ENCODE measurements at regions not wholly inside any gene's neighbourhood (a gene's known extent, or its start where the extent isn't known, plus 50 kb on each side); places are given as distances from the start of the nearest gene placed in this dataset.

DNA sequence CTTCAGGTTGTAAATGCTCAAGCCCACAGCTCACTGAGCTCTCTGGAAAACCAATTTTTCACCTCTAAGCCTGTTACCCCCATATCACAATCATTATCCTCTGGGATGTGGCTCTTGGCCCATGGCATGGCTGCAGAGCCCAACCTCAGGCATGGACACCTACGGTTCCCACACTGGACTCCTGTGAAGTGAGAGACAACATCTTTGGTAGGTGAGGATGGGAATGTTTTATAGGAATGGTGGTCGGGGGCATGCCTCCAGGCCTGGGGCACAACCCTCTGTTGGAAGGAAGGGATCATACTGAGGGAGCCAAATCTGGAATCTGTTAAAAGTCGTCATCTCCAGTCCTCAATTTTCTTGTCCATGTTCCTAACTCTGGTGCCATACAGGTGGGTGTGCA lies 179.1 kb downstream of the FOXD2 start:
- Mint-ChIP-seq H3K9me3 (no peaks in the 10 kb centered on the region), H3K27me3 (ENCODE audit: insufficient read depth) (peaks cover 5% of the 10 kb centered on the region), H3K36me3 (ENCODE audit: low read depth) (no peaks in the 10 kb centered on the region), H3K4me3 (no peak overlapping the region), H3K4me1 (ENCODE audit: low read depth) (no peaks in the 10 kb centered on the region), H3K27ac (no peak overlapping the region)
- TF ChIP-seq, protein P1, sequence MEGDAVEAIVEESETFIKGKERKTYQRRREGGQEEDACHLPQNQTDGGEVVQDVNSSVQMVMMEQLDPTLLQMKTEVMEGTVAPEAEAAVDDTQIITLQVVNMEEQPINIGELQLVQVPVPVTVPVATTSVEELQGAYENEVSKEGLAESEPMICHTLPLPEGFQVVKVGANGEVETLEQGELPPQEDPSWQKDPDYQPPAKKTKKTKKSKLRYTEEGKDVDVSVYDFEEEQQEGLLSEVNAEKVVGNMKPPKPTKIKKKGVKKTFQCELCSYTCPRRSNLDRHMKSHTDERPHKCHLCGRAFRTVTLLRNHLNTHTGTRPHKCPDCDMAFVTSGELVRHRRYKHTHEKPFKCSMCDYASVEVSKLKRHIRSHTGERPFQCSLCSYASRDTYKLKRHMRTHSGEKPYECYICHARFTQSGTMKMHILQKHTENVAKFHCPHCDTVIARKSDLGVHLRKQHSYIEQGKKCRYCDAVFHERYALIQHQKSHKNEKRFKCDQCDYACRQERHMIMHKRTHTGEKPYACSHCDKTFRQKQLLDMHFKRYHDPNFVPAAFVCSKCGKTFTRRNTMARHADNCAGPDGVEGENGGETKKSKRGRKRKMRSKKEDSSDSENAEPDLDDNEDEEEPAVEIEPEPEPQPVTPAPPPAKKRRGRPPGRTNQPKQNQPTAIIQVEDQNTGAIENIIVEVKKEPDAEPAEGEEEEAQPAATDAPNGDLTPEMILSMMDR (IDR thresholded peaks at IDR 0.05): no peak
- no peak for DNase-seq

DNA sequence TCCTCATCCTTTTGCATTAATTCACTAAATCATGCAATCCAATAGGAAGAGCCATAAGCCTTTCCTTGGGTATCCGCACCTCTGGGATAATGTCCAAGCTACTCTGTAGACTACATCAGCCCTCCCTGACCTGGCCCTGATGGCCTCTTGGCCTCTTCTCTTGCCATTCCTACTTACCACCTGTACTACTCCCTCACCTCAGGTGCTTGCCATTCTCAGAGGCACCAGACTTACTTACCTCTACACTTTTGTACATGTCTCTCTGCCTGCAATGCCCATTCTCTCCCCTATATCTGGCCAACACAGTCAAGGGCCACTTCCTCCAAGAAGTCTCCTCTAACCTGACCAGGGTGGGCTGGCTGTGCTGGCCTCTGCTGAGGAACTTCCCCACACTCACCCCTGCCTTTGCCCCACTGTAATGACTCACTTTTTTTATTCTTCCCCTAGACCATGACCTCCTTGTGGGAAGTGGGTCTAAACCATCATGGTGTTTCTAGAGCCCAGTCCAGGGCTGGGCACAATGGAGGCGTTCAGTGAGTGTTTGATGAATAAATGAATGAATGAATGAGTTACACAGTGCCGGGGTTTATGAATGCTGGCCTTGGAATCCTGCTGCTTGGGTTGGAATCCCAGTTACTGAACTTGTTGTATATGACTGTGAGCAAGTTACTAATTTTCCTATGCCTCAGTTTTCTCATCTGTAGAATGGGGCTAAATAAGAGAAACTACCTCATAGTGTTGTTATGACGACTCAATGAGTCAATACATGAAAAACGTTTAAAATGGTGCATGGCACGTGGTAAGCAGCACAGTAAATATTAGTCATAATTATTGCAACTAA lies 179.8 kb downstream of the FOXD2 start:
- H3K27ac Mint-ChIP-seq: no peak overlapping the region
- DNase-seq: no peak
- H3K4me1 Mint-ChIP-seq (ENCODE audit: low read depth): no peaks in the 10 kb centered on the region
- no peaks in the 10 kb centered on the region for H3K36me3 Mint-ChIP-seq (ENCODE audit: low read depth)
- H3K4me3 Mint-ChIP-seq: no peak overlapping the region
- TF ChIP-seq, protein P1 (IDR thresholded peaks at IDR 0.05): no peak
- H3K9me3 Mint-ChIP-seq: no peaks in the 10 kb centered on the region
- H3K27me3 Mint-ChIP-seq (ENCODE audit: insufficient read depth): peaks cover 5% of the 10 kb centered on the region

DNA sequence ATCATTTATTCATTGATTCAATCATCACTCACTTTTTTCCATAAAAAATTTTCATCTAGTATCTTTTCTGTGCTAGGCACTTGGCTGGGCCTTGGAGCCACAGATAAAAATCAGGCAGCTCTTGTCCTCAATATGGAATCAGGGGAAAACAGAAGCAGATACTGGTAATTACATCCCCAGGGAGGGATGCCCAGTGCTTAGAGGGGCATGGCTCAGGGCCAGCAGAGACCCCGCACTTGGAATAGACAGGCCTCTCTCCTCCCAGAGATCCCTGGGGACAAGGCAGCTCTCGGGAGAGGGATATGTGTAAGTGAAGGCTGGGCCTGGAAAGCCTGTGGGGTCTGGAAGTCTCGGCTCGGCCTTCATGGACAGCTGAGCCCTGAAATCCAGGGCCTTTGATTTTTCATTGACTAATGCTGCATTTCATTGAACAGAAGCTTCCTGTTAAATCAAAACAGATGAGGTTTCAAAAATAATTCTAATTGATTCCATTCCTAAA lies 180.4 kb downstream of the FOXD2 start:
- TF ChIP-seq, protein P1 (IDR thresholded peaks at IDR 0.05): no peak
- no peaks in the 10 kb centered on the region for H3K9me3 Mint-ChIP-seq
- no peak for DNase-seq
- no peak overlapping the region for H3K27ac Mint-ChIP-seq
- H3K4me3 Mint-ChIP-seq: no peak overlapping the region
- no peaks in the 10 kb centered on the region for H3K4me1 Mint-ChIP-seq (ENCODE audit: low read depth)
- H3K36me3 Mint-ChIP-seq (ENCODE audit: low read depth): no peaks in the 10 kb centered on the region
- peaks cover 12% of the 10 kb centered on the region for H3K27me3 Mint-ChIP-seq (ENCODE audit: insufficient read depth)

DNA sequence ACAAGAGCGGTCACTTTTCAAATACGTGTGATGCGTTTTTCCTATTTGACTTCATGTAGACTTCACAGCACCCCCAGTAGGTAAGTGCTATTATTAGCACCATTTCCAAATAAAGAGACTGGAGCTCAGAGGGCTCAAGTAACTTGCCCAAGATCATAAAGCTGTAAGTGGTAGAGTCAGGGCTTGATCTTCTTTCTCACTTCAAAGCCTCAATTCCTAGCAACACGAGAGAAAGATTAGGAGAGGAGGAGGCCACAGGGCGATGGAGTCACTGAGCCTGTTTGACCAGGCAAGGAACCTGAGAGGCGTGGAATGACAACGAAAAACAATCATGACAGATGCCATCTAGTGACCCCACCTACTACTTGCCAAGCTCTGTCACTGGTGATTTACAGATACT lies 181.0 kb downstream of the FOXD2 start:
- Mint-ChIP-seq H3K27me3 (ENCODE audit: insufficient read depth) (peaks cover 15% of the 10 kb centered on the region), H3K4me3 (no peak overlapping the region), H3K27ac (no peak overlapping the region), H3K4me1 (ENCODE audit: low read depth) (no peaks in the 10 kb centered on the region), H3K9me3 (no peaks in the 10 kb centered on the region), H3K36me3 (ENCODE audit: low read depth) (no peaks in the 10 kb centered on the region)
- TF ChIP-seq, protein P1 (IDR thresholded peaks at IDR 0.05): no peak
- no peak for DNase-seq

DNA sequence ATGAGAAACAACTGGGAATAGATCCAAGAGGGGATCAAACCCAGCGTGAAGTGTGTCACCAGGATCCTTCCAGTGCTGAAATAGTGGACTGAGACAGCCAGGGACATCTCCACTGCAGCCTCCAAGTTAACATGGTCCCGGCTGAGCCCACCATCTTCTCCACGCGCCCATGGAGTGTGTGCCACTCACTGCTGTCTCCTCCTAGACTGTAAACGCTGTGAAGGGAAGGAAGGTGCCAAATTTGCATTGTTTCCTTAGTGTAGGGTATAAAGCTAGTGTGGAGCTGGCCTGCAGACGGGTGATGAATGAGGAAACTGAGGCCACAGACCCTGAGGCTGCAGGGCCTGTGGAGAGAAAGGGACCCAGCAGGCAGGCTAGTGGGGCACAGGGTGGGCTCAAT lies 183.6 kb downstream of the FOXD2 start:
- Mint-ChIP-seq H3K27ac (no peak overlapping the region), H3K36me3 (ENCODE audit: low read depth) (no peaks in the 10 kb centered on the region), H3K4me3 (no peak overlapping the region), H3K9me3 (no peaks in the 10 kb centered on the region), H3K27me3 (ENCODE audit: insufficient read depth) (peaks cover 23% of the 10 kb centered on the region), H3K4me1 (ENCODE audit: low read depth) (no peaks in the 10 kb centered on the region)
- TF ChIP-seq, protein P1 (IDR thresholded peaks at IDR 0.05): no peak
- DNase-seq: no peak
